Midbrain (tissue), 1 donor: ENCODE measurements at regions not wholly inside any gene's neighbourhood (a gene's known extent, or its start where the extent isn't known, plus 50 kb on each side); places are given as distances from the start of the nearest gene placed in this dataset.

Experiments used
- DNase-seq: peaks from one replicate; lab custom pipeline; 2025; lab: John Stamatoyannopoulos, UW

DNA sequence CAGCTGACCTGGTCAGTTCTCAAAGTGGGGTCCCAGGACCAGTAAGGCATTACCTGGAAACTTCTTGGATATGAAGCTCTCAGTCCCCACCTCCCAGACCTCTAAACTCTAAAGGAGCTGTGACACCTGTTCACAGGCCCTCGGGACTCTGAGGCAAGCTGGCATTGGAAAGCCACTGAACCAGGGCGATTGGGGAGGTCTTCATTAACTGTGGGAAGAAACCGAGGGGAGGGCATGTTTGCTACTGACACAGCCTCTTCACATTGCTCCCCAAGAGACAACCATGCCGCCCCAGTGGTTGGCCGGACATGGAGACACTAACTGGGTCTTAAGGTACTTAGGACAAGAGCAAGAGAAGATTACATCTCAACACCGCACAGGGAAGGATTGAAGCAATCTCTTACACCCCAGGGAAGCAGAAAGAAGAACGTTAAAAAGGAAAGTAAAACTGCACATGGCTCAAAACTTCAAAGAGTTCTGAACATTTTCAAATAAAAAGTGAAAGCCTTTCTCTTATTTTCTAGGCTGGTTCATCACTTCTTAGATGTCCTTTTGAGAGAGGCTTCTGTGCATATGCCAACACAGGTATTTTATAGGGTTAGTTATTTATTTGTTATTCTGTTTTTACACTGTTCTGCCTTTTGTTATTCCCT is 210.0 kb upstream of the CST7 start:
- DNase-seq, result no peak

DNA sequence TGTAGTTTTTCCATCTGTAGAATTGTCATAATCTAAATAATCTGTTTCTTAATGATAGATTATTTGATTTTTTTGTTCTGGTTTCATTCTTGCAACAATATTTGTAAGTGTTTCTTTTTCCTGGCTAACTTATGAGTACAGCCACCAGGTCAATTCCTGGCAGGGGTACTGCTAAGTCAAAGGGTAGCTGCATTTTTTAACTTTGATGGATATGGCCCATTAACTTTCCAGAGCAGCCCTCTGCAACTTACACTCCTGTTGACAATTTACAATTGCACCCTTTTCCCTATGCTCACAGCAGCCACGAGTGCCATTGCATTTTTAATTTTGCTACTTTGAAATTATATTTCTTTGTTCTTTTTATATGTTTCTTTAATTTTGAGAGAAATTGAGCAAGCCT is 209.3 kb upstream of the CST7 start:
- no peak for DNase-seq

- no peak for DNase-seq
These were observed 207.5 kb upstream of the CST7 start for GRCh38 chr20:24741493-24742072.

- no peak for DNase-seq
These were observed 206.6 kb upstream of the CST7 start for GRCh38 chr20:24742436-24742835.

GRCh38 chr20:24742989-24743388 is 206.1 kb upstream of the CST7 start:
- DNase-seq, result no peak

DNA sequence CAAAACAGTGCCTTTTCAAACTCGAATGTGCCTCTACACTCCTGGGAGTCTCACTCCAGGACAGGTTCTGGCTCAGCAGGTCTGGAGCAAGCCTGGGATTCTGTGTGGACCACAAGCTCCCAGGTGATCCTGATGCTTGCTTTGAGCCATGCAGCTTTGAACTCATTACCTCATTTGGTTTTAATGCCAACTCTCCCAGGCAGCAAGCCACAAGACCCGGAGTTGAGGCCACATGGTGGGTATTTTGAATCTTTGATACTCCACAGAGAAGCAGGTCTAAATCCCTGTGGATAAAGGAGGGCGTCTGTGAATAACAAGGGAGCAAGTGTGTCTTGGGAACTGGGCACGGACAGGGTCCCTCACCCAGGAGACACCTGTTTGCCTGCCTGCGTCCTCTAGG is 205.4 kb upstream of the CST7 start:
- DNase-seq, result no peak

- DNase-seq, result no peak
These were observed 204.3 kb upstream of the CST7 start for GRCh38 chr20:24744747-24745146.

- no peak for DNase-seq
These were observed 203.9 kb upstream of the CST7 start for GRCh38 chr20:24745206-24745605.

GRCh38 chr20:24745617-24746350 is 203.3 kb upstream of the CST7 start:
- DNase-seq, result no peak

- DNase-seq, result no peak
These were observed 202.8 kb upstream of the CST7 start for GRCh38 chr20:24746351-24746685.

DNA sequence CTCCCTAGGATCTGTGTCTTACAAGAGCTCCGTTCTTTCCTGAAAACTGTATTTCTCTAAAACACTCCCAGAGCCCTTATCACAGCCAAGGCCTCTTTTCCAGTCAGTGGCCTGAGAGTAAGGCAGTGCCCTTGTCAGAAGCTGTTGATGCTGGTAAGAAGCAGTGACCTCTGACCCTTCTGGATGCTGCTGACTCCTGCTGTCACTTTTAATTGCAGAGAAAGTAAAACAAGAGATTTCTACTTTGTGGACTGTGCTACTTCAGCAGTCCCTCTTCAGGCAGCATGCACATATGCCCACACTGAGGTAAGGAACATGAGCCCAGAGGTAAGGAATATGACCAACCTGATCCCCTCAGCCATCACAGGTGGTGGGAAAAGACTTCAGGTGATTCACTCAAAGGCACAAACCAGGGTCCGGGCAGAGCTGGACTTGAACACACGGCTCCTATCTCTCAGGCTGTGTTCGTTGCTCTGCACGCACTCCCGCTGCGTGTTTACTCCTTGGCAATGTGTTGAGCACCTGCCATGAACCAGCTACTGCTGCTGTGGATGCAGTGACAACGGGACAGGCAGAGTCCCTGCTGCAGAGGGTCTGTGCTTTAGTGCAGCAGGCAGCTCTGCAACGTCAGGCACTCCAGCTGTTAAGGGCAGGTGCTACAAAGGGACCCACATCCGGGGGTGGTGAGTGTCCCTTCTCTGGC is 201.9 kb upstream of the CST7 start:
- no peak for DNase-seq

DNA sequence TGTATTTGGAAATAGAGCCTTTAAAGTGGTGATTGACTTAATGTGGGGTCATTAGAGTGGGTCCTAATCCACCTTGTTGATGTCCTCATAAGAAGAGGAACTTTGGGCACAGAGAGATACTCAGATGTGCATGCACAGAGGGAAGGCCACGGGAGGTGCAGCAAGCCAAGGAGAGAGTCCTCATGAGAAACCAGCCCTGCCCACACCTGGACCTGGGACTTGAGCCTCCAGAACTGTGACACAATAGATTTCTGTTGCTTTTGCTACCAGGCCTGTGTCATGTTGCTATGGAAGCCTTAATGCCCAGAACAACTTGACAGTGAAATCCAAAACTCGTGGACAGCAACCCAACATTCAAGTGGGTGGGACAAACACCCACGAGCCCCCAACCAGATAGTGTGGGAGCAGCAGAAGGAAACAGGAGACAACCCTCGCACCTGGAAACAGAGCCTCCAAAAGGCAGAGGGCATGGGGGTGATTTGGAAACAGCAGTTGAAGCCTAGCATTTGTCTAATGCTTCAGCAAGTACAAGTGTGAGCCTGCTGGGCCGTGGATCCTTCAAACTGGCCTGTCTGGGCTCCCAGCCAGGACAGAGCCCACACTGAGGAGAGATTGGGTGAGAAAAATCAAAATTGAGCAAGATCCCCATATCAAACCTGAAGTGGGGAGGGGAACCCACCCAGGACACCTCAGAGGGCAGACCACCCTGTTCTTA is 201.0 kb upstream of the CST7 start:
- DNase-seq, result no peak

DNA sequence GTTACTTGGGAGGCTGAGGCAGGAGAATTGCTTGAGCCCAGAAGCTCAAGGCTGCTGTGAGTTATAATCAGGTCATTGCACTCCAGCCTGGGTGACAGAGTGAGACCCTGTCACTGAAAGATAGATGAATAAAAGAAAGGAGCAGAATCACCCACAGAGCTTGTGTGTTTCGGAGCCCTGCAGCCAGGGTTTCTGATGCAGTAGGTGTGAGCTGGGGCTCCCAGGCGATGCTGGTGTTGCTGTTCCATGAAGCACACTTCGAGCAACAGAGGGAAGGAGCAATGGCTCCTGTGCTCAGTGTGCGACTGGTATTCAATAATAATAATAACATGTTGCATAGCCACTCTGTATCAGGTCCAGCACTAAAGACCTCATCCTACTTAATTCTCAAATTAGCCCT is 197.5 kb upstream of the CST7 start:
- no peak for DNase-seq

- DNase-seq, result no peak
These were observed 196.5 kb upstream of the CST7 start for GRCh38 chr20:24752612-24753011.

DNA sequence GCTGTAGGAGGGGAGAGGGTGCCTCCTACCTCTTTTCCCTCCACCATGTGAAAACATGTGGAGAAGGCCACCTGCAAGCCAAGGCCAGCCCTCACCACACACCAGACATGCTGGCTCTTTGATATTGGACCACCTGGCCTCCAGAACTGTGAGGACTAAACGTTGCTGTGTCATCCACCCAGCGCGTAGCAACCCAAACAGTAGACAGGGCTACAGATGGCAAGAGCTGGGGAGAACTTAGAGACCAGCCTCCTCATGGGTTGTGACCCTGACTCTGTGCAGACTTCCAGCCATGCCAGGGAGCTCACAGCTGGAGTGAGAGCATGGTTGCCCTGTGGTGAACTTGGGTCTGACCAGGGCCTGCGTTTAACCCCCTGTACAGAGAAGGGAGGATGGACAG is 195.9 kb upstream of the CST7 start:
- no peak for DNase-seq

GRCh38 chr20:24754691-24755090 is 194.4 kb upstream of the CST7 start:
- no peak for DNase-seq

- DNase-seq, result no peak
These were observed 193.6 kb upstream of the CST7 start for GRCh38 chr20:24755411-24755922.

GRCh38 chr20:24756292-24757025 is 192.6 kb upstream of the CST7 start:
- no peak for DNase-seq

GRCh38 chr20:24761220-24762065 is 187.6 kb upstream of the CST7 start:
- DNase-seq, result no peak

DNA sequence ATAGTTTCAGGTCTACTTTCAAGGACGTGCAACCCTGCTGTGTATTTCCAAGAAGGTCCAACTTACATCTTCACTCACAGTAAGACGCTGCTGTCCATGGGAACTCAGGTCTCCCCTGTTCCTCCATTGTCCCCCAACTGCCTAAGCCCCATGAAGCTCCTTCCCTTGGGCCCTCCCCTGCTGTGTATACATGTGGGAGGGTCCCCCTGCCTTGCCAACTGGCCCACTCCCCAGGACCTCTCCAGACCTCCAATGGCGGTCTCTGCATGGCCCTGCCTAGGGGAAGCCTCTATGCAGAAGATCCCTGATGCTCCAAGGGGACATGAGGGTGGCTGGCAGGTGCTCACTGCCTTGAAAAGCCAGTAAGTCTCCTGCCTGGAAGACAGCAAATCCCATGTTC is 186.7 kb upstream of the CST7 start:
- no peak for DNase-seq
